ENCODE measurements at regions not wholly inside any gene's neighbourhood (a gene's known extent, or its start where the extent isn't known, plus 50 kb on each side); places are given as distances from the start of the nearest gene placed in this dataset.

- Histone ChIP-seq H3K4me3 (ENCODE audit: low read depth, low read length) (no peak overlapping the region), H3K4me1 (ENCODE audit: control insufficient read depth, insufficient read depth, low read length) (peaks cover 6% of the 10 kb centered on the region), H3K9ac (ENCODE audit: low read depth, low read length) (no peak overlapping the region), H3K27me3 (ENCODE audit: control insufficient read depth, insufficient read depth, low read length) (no peaks in the 10 kb centered on the region), H3K9me3 (ENCODE audit: control insufficient read depth, insufficient read depth, low read length) (no peaks in the 10 kb centered on the region), H3K36me3 (ENCODE audit: control insufficient read depth, insufficient read depth, low read length) (no peaks in the 10 kb centered on the region)
Measured at GRCh38 chr3:64352639-64352992, 127.3 kb upstream of the PRICKLE2 start.

DNA sequence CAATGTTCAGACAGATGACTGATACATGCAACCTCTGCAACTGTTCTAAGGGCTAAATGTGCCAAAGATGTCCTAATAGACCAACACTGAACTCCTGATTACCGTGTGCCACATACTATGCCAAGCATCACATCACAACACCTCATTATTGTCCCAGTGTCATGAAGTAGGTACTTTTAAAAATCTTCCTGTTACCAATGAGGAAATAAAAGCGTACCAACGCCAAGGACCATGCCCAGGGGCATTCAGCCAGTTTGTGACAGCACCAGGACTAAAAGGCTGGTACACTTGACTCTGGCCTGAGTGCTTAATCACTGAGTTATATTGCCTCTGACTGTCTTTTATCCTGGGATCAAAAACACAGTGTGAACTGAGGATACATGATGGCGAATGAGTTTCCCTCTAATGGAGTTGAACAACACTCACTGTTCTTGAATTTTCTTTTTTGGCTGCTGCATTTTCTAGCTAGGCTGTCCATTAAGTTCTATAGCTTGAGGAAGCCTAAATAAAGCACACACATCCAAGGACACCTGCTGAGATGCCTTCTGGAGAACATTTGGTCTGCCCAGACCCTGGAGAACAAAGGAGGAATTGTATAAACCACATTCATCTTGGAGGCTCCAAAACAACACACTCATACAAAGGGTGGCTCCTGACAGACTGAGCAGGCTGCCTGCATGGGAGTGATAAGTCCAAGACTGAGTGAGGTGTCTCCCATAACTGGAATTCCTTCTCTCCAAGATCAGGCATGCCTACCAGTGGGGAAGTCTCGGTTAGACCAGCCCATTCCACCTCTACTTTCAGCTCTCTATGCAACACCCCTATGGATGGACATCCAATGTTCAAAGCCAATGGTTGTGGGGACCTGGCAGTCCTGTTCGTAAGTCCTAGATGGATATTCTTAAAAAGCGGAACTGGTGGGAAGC is 126.7 kb upstream of the PRICKLE2 start:
- no peak overlapping the region for H3K9ac ChIP-seq (ENCODE audit: low read depth, low read length)

DNA sequence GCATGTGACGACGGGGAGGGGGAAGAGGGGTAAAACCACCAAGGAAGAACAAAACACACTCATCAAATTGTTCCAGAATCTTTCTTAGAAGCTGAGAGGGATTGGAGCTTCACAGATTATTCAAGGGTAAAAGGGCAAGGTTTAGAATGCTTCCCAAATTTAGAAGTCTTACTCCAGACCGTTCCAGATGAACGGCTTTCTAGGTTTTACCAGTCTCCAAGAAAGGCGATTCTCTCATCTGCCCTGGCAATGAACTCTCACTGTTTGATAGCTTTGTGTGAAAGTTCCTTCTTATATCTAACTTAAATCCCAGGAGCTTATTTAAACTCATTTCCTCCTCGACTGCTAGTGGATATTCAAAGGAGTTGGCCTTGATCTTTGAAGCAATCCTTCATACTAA is 124.3 kb upstream of the PRICKLE2 start:
- no peaks in the 10 kb centered on the region for H3K36me3 ChIP-seq (ENCODE audit: control insufficient read depth, insufficient read depth, low read length)
- H3K9me3 ChIP-seq (ENCODE audit: control insufficient read depth, insufficient read depth, low read length), result no peaks in the 10 kb centered on the region
- peaks cover 7% of the 10 kb centered on the region for H3K4me1 ChIP-seq (ENCODE audit: control insufficient read depth, insufficient read depth, low read length)
- H3K4me3 ChIP-seq (ENCODE audit: low read depth, low read length), result no peak overlapping the region
- no peak overlapping the region for H3K9ac ChIP-seq (ENCODE audit: low read depth, low read length)
- H3K27me3 ChIP-seq (ENCODE audit: control insufficient read depth, insufficient read depth, low read length), result no peaks in the 10 kb centered on the region

More for the DNA sequence above, 126.7 kb upstream of the PRICKLE2 start:
- Histone ChIP-seq H3K4me1 (ENCODE audit: control insufficient read depth, insufficient read depth, low read length) (peaks cover 6% of the 10 kb centered on the region), H3K4me3 (ENCODE audit: low read depth, low read length) (no peak overlapping the region), H3K36me3 (ENCODE audit: control insufficient read depth, insufficient read depth, low read length) (no peaks in the 10 kb centered on the region), H3K9me3 (ENCODE audit: control insufficient read depth, insufficient read depth, low read length) (no peaks in the 10 kb centered on the region), H3K27me3 (ENCODE audit: control insufficient read depth, insufficient read depth, low read length) (no peaks in the 10 kb centered on the region)

- Histone ChIP-seq H3K9ac (ENCODE audit: low read depth, low read length) (no peak overlapping the region), H3K36me3 (ENCODE audit: control insufficient read depth, insufficient read depth, low read length) (no peaks in the 10 kb centered on the region), H3K4me3 (ENCODE audit: low read depth, low read length) (no peak overlapping the region), H3K27me3 (ENCODE audit: control insufficient read depth, insufficient read depth, low read length) (no peaks in the 10 kb centered on the region), H3K4me1 (ENCODE audit: control insufficient read depth, insufficient read depth, low read length) (peaks cover 32% of the 10 kb centered on the region), H3K9me3 (ENCODE audit: control insufficient read depth, insufficient read depth, low read length) (no peaks in the 10 kb centered on the region)
Measured at GRCh38 chr3:64345371-64345770, 120.1 kb upstream of the PRICKLE2 start.

GRCh38 chr3:64344721-64345207 is 119.5 kb upstream of the PRICKLE2 start:
- Histone ChIP-seq H3K4me1 (ENCODE audit: control insufficient read depth, insufficient read depth, low read length) (peaks cover 34% of the 10 kb centered on the region), H3K9me3 (ENCODE audit: control insufficient read depth, insufficient read depth, low read length) (no peaks in the 10 kb centered on the region), H3K4me3 (ENCODE audit: low read depth, low read length) (no peak overlapping the region), H3K36me3 (ENCODE audit: control insufficient read depth, insufficient read depth, low read length) (no peaks in the 10 kb centered on the region), H3K9ac (ENCODE audit: low read depth, low read length) (no peak overlapping the region), H3K27me3 (ENCODE audit: control insufficient read depth, insufficient read depth, low read length) (no peaks in the 10 kb centered on the region)

- H3K9me3 ChIP-seq (ENCODE audit: control insufficient read depth, insufficient read depth, low read length), result no peaks in the 10 kb centered on the region
- no peak overlapping the region for H3K9ac ChIP-seq (ENCODE audit: low read depth, low read length)
- no peak overlapping the region for H3K4me3 ChIP-seq (ENCODE audit: low read depth, low read length)
- no peaks in the 10 kb centered on the region for H3K27me3 ChIP-seq (ENCODE audit: control insufficient read depth, insufficient read depth, low read length)
- H3K4me1 ChIP-seq (ENCODE audit: control insufficient read depth, insufficient read depth, low read length), result peaks cover 34% of the 10 kb centered on the region
- no peaks in the 10 kb centered on the region for H3K36me3 ChIP-seq (ENCODE audit: control insufficient read depth, insufficient read depth, low read length)
Measured at GRCh38 chr3:64343689-64344430, 118.6 kb upstream of the PRICKLE2 start.

- peaks cover 34% of the 10 kb centered on the region for H3K4me1 ChIP-seq (ENCODE audit: control insufficient read depth, insufficient read depth, low read length)
- H3K27me3 ChIP-seq (ENCODE audit: control insufficient read depth, insufficient read depth, low read length), result no peaks in the 10 kb centered on the region
- no peaks in the 10 kb centered on the region for H3K9me3 ChIP-seq (ENCODE audit: control insufficient read depth, insufficient read depth, low read length)
- H3K9ac ChIP-seq (ENCODE audit: low read depth, low read length), result no peak overlapping the region
- H3K4me3 ChIP-seq (ENCODE audit: low read depth, low read length), result no peak overlapping the region
- no peaks in the 10 kb centered on the region for H3K36me3 ChIP-seq (ENCODE audit: control insufficient read depth, insufficient read depth, low read length)
Measured at GRCh38 chr3:64342940-64343688, 117.8 kb upstream of the PRICKLE2 start.

DNA sequence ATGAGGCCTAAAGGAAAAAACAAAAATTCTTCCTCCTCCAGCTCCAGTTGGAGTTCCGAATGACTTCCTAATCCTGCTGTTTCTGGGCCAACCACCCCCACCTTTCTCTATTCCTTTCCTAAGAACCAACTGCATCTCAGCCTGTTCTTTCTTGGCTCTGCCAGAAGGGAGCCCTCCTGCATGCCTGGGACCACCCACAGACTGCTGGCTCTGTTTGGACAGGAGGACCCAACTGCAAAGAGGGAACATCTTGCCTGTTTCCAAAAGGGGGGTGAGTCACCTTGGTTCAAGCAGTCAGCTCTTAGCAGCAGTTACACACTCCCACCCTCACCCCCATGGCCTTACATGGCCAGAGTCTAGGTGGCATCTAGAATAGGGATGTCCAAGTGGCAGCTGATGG is 116.0 kb upstream of the PRICKLE2 start:
- Histone ChIP-seq H3K27me3 (ENCODE audit: control insufficient read depth, insufficient read depth, low read length) (no peaks in the 10 kb centered on the region), H3K36me3 (ENCODE audit: control insufficient read depth, insufficient read depth, low read length) (no peaks in the 10 kb centered on the region), H3K4me3 (ENCODE audit: low read depth, low read length) (no peak overlapping the region), H3K9ac (ENCODE audit: low read depth, low read length) (no peak overlapping the region), H3K9me3 (ENCODE audit: control insufficient read depth, insufficient read depth, low read length) (no peaks in the 10 kb centered on the region), H3K4me1 (ENCODE audit: control insufficient read depth, insufficient read depth, low read length) (peaks cover 34% of the 10 kb centered on the region)

- H3K4me3 ChIP-seq (ENCODE audit: low read depth, low read length), result no peak overlapping the region
- no peak overlapping the region for H3K9ac ChIP-seq (ENCODE audit: low read depth, low read length)
- no peaks in the 10 kb centered on the region for H3K36me3 ChIP-seq (ENCODE audit: control insufficient read depth, insufficient read depth, low read length)
- no peaks in the 10 kb centered on the region for H3K9me3 ChIP-seq (ENCODE audit: control insufficient read depth, insufficient read depth, low read length)
- no peaks in the 10 kb centered on the region for H3K27me3 ChIP-seq (ENCODE audit: control insufficient read depth, insufficient read depth, low read length)
- peaks cover 34% of the 10 kb centered on the region for H3K4me1 ChIP-seq (ENCODE audit: control insufficient read depth, insufficient read depth, low read length)
Measured at GRCh38 chr3:64340641-64341101, 115.4 kb upstream of the PRICKLE2 start.

DNA sequence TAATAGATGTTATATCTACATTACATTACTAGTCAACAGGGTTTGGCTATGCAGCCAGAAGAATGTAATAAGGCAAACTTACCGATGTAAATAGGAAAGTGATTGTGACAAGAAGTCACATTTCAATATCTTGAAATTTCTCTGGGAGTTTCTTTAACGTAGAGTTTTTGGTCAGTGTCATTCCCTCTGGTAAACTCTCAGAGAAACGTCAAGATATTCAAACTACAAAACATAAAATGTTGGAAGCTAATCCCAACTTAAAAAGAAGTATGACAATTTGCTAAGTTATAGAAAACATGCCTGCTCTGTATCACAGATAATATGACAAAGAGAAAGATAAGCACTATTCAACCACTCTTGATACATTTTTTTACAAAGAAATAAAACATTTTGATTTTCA is 111.2 kb upstream of the PRICKLE2 start:
- Histone ChIP-seq H3K9me3 (ENCODE audit: control insufficient read depth, insufficient read depth, low read length) (no peaks in the 10 kb centered on the region), H3K27me3 (ENCODE audit: control insufficient read depth, insufficient read depth, low read length) (no peaks in the 10 kb centered on the region), H3K36me3 (ENCODE audit: control insufficient read depth, insufficient read depth, low read length) (no peaks in the 10 kb centered on the region), H3K9ac (ENCODE audit: low read depth, low read length) (no peak overlapping the region), H3K4me3 (ENCODE audit: low read depth, low read length) (no peak overlapping the region), H3K4me1 (ENCODE audit: control insufficient read depth, insufficient read depth, low read length) (peaks cover 7% of the 10 kb centered on the region)

Measured in iPS-15b (cell line).